HepG2 (cell line): ENCODE measurements at regions not wholly inside any gene's neighbourhood (a gene's known extent, or its start where the extent isn't known, plus 50 kb on each side); places are given as distances from the start of the nearest gene placed in this dataset.

ENCODE experiments used
- TBL1XR1 ChIP-seq: fragments of 150-350 bp; IDR thresholded peaks from 2 replicates; pipeline ENCODE4 v1.6.1; 2014; ENCODE audit warnings: borderline replicate concordance, low read length; ENCODE audit not compliant: partially characterized antibody
- ZBTB1 ChIP-seq: sonication (generic); formaldehyde crosslinking; IDR thresholded peaks from 2 replicates; pipeline ENCODE4 v1.4.0; 2020; ENCODE audit warnings: missing genetic modification reagents, borderline replicate concordance

DNA sequence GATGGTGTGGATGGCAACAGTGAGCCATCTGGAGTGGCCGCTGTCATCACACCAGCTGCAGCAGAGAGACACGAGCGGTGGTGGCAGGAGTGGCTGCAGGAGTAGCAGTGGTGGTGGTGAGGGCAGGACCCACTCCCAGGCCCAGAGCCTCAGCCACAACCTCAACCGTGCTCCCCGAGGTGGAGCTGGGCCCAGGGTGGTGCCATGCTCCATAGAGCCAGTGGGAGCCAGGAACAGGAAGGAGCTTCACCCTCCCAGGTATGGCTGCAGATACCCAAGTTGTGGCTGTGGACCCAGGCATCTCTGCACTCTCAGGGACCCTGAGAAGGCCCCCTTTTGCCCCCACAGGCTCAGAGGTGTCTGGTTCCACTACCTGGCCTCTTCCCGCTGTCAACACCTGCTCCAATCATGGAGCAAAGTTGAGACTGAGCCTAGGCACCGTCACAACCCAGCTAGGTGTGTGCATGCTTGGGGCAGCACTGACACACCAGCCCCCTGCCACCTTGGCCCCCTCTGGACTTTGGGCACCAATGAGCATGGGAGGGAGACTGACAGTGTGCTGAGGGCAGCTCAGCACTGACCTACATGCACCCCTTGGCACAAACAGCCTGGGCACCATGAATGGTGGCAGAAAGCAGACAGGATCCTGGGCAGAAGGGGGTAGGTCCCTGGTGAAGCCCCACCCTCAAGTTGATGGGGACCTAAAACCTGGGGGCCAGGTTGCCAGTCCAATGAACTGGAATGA is 188.9 kb downstream of the NDUFA10 start:
- TF ChIP-seq TBL1XR1, result no peak
- no peak for TF ChIP-seq ZBTB1 (CRISPR knock-in tag)
